H1 (cell line): ENCODE measurements at regions not wholly inside any gene's neighbourhood (a gene's known extent, or its start where the extent isn't known, plus 50 kb on each side); places are given as distances from the start of the nearest gene placed in this dataset.

ENCODE experiments used
- CTCF ChIP-seq, 3 experiments: IDR thresholded peaks; 1 replicate in 2 of 3; 2 replicates in 1 of 3; pipeline versions ENCODE4 v1.5.1 to v1.6.1; 2011; ENCODE audit warnings: low read length in 3 of 3, mild to moderate bottlenecking in 3 of 3, inconsistent platforms in 2 of 3, low read depth in 1 of 3, moderate library complexity in 1 of 3; ENCODE audit not compliant: insufficient read depth in 1 of 3; ENCODE audit errors: control extremely low read depth in 1 of 3
- SIRT6 ChIP-seq: IDR thresholded peaks from one replicate; pipeline ENCODE4 v1.7.1; 2012; ENCODE audit warnings: low read length, inconsistent platforms
- SIX5 ChIP-seq: IDR thresholded peaks from 2 replicates; pipeline ENCODE4 v1.6.1; 2011; ENCODE audit warnings: mild to moderate bottlenecking, low read depth, low read length

- TF ChIP-seq CTCF (IDR thresholded peaks at IDR 0.05; ENCODE audit: control extremely low read depth in 1 of 3, insufficient read depth in 1 of 3, low read depth in 1 of 3, low read length in 3 of 3) (no peak), SIRT6 (no peak), SIX5 (no peak)
These were observed 102.8 kb downstream of the SNX18 start (continued) for GRCh38 chr5:54620141-54620933.
